Endodermal cell (in vitro differentiated cells): ENCODE measurements at regions not wholly inside any gene's neighbourhood (a gene's known extent, or its start where the extent isn't known, plus 50 kb on each side); places are given as distances from the start of the nearest gene placed in this dataset.

Experiments used
- DNase-seq: peaks from one replicate; pipeline ENCODE4 v3.0.0-alpha.2; 2017
- H3K27ac ChIP-seq: 2 replicates; pipeline ENCODE4 v1.5.1; 2013; ENCODE audit warnings: mild to moderate bottlenecking, low read depth, low read length, moderate library complexity
- H3K27me3 ChIP-seq: 2 replicates; pipeline ENCODE4 v1.6.1; 2013; ENCODE audit warnings: mild to moderate bottlenecking, low read length, moderate library complexity; ENCODE audit not compliant: insufficient read depth, control insufficient read depth, poor library complexity, severe bottlenecking
- H3K36me3 ChIP-seq: 2 replicates; pipeline ENCODE4 v1.7.0; 2013; ENCODE audit warnings: mild to moderate bottlenecking, low read length, moderate library complexity; ENCODE audit not compliant: control insufficient read depth, insufficient read depth
- H3K4me1 ChIP-seq: one replicate; pipeline ENCODE4 v1.7.0; 2013; ENCODE audit warnings: low read length; ENCODE audit not compliant: control insufficient read depth, insufficient read depth
- H3K4me3 ChIP-seq: 2 replicates; pipeline ENCODE4 v1.5.1; 2013; ENCODE audit warnings: mild to moderate bottlenecking, low read length, moderate library complexity
- H3K9ac ChIP-seq: 2 replicates; pipeline ENCODE4 v1.6.1; 2013; ENCODE audit warnings: mild to moderate bottlenecking, low read length, moderate library complexity; ENCODE audit not compliant: poor library complexity, severe bottlenecking; ENCODE audit errors: extremely low read depth
- H3K9me3 ChIP-seq: 2 replicates; pipeline ENCODE4 v1.6.1; 2013; ENCODE audit warnings: mild to moderate bottlenecking, low read length, moderate library complexity; ENCODE audit not compliant: control insufficient read depth
- H3K27ac Mint-ChIP-seq: 2 replicates; pipeline ENCODE4 v1.8.0; 2020; ENCODE audit warnings: mixed read lengths
- H3K27me3 Mint-ChIP-seq: 2 replicates; pipeline ENCODE4 v1.8.0; 2021; ENCODE audit warnings: mild to moderate bottlenecking, mixed read lengths; ENCODE audit not compliant: insufficient read depth
- H3K36me3 Mint-ChIP-seq: 2 replicates; pipeline ENCODE4 v1.8.0; 2020; ENCODE audit warnings: low read depth, mixed read lengths
- H3K4me1 Mint-ChIP-seq: 2 replicates; pipeline ENCODE4 v1.8.0; 2020; ENCODE audit warnings: mixed read lengths
- H3K4me3 Mint-ChIP-seq: 2 replicates; pipeline ENCODE4 v1.8.0; 2020; ENCODE audit warnings: mild to moderate bottlenecking, moderate library complexity, mixed read lengths
- H3K9me3 Mint-ChIP-seq: 2 replicates; pipeline ENCODE4 v1.8.0; 2020; ENCODE audit warnings: mild to moderate bottlenecking, mixed read lengths
- CTCF ChIP-seq: fragments of 200-600 bp; sonication (generic); conservative IDR thresholded peaks from 2 replicates; pipeline ENCODE4 v1.5.0; 2021; ENCODE audit warnings: antibody characterized with exemption, mild to moderate bottlenecking
- WGBS, 2 experiments: methylation state at CpG; one replicate each; pipeline versions ENCODE4 v1.1.5 to v1.1.7; 2013; ENCODE audit warnings: missing lambda C conversion rate in 2 of 2, mixed read lengths in 1 of 2; ENCODE audit not compliant: insufficient coverage in 1 of 2, insufficient read length in 1 of 2; 5-methylcytosine and 5-hydroxymethylcytosine counted together

GRCh38 chr7:68288144-68288593, 1291.5 kb downstream of the TYW1 start:
- Mint-ChIP-seq H3K4me1 (no peaks in the 10 kb centered on the region), H3K36me3 (peaks cover 2% of the 10 kb centered on the region), H3K27me3 (no peaks in the 10 kb centered on the region), H3K9me3 (peaks cover 66% of the 10 kb centered on the region), H3K27ac (no peak overlapping the region), H3K4me3 (no peak overlapping the region)
- WGBS, 2 experiments, result 90 to 94% methylated on average over 2 to 4 of the region's 4 CpGs
- Histone ChIP-seq H3K9ac (no peak overlapping the region), H3K36me3 (no peaks in the 10 kb centered on the region), H3K9me3 (peaks cover 58% of the 10 kb centered on the region), H3K27ac (no peak overlapping the region), H3K4me3 (peak overlapping the region; percentile 71), H3K27me3 (no peaks in the 10 kb centered on the region), H3K4me1 (peaks cover 4% of the 10 kb centered on the region)
- DNase-seq, result no peak
- TF ChIP-seq CTCF, result no peak

- Mint-ChIP-seq H3K4me3 (no peak overlapping the region), H3K36me3 (peaks cover 2% of the 10 kb centered on the region), H3K27ac (no peak overlapping the region), H3K27me3 (no peaks in the 10 kb centered on the region), H3K4me1 (no peaks in the 10 kb centered on the region), H3K9me3 (peaks cover 81% of the 10 kb centered on the region)
- no peak overlapping the region for H3K27ac ChIP-seq
- peaks cover 59% of the 10 kb centered on the region for H3K9me3 ChIP-seq
- H3K4me1 ChIP-seq, result peaks cover 4% of the 10 kb centered on the region
- no peak for TF ChIP-seq CTCF
- H3K27me3 ChIP-seq, result no peaks in the 10 kb centered on the region
- no peak for DNase-seq
- peak overlapping the region; percentile 15 for H3K4me3 ChIP-seq
- no peaks in the 10 kb centered on the region for H3K36me3 ChIP-seq
- H3K9ac ChIP-seq, result no peak overlapping the region
These were observed 1295.1 kb downstream of the TYW1 start for GRCh38 chr7:68291710-68292109.

- Histone ChIP-seq H3K36me3 (no peaks in the 10 kb centered on the region), H3K27ac (no peak overlapping the region), H3K4me1 (no peaks in the 10 kb centered on the region), H3K9me3 (peaks cover 33% of the 10 kb centered on the region), H3K4me3 (no peak overlapping the region), H3K27me3 (no peaks in the 10 kb centered on the region), H3K9ac (no peak overlapping the region)
- Mint-ChIP-seq H3K27ac (no peak overlapping the region), H3K4me3 (no peak overlapping the region), H3K27me3 (no peaks in the 10 kb centered on the region), H3K4me1 (no peaks in the 10 kb centered on the region), H3K9me3 (peaks cover 55% of the 10 kb centered on the region), H3K36me3 (peaks cover 2% of the 10 kb centered on the region)
- WGBS, 2 experiments, result 64 to 69% methylated on average over 4 of the region's 4 CpGs
- DNase-seq, result no peak
- TF ChIP-seq CTCF, result no peak
These were observed 1298.8 kb downstream of the TYW1 start for GRCh38 chr7:68295386-68295785.
